ENCODE measurements at regions not wholly inside any gene's neighbourhood (a gene's known extent, or its start where the extent isn't known, plus 50 kb on each side); places are given as distances from the start of the nearest gene placed in this dataset.
"Not testable (repeated sequence)": the region's sequence is repeated elsewhere in the genome, so short reads cannot be mapped to it uniquely, and the experiment has no call there.

DNA sequence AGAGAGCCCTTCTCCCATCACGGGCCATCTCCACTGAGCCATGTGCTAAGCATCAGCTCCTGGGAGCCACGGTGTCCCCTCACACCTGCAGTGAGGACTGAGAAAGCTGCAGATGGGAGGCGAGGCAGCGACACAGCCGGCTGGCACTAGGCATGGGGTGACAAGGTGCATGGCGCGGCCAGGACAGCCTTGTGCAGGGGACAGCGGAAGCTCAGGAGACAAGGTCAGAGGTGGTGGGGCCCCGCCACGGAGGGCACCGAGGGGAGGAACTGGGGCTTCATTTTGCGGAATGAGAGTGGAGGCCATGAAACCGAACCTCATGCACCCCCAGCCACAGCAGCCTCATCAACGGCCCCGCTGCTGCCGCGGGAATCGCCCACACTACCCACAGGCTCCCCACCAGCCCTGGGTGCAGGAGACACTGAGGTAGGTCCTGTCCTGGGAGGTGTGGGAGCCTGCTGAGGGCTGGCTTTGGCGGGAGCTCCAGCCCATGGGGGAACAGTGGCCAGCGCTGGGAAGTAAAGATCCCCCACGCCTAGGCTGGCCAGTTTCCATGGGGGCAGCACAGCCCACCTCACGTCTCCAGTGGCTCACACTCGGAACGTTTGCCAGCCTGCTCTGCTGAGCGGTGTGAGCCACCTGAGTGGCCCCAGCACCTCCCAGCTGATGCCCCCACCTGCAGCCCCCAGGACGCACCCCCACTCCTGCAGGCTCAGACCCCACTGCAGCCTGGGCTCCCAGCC lies 71.2 kb upstream of the INSIG1 start:
- no peak for DNase-seq (ENCODE audit: insufficient read length, low spot score)
- no peak for FAIRE-seq

DNA sequence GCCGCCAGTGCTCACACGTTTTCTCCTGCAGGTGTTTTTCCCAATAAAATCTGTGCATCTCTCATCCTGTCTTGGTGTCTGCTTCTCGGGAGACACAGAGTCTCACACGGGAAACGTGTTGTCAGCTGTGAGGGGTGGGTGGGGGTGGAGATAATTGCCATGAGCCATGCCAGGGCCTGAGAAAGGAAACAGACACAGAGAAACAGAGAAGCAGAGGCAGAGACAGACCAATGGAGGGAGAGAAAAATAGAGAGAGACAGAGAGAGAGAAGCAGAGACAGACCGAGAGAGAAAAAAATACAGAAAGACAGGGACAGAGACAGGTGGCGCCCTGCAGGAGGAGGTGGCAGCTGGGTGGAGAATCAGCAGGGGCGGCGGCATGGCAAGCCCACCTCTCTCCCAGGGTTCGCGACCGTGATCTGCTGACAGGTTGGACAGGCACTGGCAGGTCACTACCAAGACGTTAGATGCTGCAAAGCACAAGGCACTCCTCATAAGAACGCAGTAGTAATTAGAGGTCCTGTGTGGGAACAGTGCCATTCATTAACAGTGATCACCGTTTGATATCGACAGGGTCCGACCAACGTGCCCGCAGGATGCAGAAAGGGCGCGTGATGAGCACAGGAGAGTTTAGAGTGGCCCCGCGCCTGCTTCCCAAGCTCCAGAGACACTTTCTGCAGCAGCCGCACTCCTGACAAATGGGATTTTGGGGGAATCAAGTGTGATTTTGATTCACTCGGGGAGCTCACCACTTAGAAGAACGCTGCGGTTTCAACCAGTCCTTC lies 70.5 kb upstream of the INSIG1 start:
- DNase-seq (ENCODE audit: insufficient read length, low spot score): no peak
- no peak for FAIRE-seq

DNA sequence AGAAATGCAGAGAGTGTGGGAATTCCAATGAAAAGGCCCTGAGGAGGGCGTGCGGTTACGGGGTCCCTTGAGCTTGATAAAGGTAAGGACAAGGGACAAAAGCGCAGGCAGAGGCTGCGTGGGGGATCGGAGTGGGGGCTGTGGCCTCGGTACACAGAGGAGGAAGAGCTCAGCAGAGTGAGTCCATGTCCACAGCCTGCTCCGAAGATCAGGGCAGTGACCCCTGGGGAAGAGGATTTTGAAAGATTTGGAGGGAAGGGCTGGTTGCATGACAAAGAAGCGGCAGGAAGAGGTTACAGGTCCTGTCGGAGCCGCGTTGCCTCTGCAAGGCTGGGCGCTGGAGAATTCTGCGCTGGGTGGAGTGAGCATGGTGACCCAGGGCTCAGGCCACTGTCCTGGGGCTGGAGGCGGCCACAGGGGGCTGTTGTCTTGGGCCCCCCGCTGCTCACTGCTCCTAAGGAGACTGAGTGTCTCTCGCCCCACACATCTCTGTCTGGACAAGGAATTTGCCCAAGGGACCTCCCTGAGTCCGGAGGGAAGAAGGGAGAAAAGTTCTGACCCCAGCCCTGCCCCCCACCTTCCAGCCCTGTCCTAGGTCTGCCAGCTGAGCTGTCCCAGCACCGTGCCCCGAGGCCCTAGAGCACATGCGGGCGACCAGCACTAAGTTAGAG lies 69.8 kb upstream of the INSIG1 start:
- no peak for DNase-seq (ENCODE audit: insufficient read length, low spot score)
- FAIRE-seq: no peak

DNA sequence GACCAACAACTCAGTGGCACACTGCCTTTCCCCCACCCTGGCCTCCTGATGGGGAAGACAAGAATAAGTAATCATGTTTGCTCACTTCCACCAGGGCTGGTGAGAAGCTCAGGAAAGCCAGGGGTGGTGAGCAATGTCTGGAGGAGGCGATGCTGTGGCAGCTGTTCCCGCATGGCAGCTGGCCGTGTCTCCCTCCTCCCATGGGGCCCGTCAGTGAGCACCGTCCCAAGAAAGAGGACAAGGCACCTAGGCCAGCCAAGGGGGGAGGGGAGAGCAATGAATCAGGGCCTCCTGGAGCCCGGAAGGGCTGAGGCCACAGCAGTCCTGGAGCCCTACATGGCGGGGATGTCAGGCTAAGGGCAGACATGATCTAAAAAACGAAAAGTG lies 69.2 kb upstream of the INSIG1 start:
- DNase-seq (ENCODE audit: insufficient read length, low spot score): no peak

DNA sequence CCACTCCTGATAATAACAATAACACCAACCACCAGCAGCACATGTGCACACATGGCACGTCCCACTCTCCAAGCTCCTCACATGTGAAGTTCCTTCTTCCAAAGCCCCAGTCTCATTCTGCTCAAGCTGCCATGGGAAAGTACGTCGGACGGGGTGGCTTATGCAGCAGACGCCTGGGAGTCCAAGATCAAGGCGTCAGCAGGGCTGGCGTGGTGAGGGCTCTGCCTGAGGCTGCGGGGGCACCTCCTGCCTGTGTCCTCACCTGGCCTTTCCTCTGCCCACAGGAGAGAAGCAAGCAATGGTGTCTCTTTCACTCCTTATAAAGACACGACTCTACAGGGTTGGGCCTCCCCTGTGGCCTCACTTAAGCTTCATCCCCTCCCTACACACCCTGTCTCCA lies 68.8 kb upstream of the INSIG1 start:
- no peak for DNase-seq (ENCODE audit: insufficient read length, low spot score)
- no peak for FAIRE-seq

More for the DNA sequence above, 69.2 kb upstream of the INSIG1 start:
- FAIRE-seq: no peak

DNA sequence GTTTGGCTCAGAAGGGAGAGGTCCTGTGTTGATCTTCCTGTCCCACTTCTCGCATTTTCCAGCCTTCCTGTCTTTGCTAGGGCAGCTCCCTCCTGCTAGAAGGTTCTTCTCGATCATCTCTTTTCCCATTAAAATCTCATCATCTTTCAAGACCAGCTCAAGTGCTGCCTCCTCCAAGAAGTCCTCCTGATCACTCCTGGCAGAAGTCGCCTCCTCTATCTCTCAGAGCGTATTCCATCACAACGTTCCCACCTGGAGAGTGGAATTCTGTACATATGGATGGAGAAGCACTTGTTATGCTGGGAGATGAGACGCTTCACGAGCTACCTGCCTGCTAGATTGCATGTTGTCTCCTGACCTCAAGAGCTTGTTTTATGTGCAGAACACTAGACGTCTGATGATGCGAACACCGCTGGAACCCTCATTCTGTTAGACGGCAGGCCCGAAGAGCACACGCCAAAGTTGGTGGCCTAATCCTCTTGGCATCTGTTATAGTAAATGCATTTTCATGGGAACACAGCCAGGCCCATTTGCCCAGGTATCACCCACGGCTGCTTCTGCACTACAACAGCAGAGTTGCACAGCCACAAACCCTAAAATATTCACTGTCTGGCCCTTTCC lies 68.0 kb upstream of the INSIG1 start:
- DNase-seq (ENCODE audit: insufficient read length, low spot score) (no peak), FAIRE-seq (no peak)

DNA sequence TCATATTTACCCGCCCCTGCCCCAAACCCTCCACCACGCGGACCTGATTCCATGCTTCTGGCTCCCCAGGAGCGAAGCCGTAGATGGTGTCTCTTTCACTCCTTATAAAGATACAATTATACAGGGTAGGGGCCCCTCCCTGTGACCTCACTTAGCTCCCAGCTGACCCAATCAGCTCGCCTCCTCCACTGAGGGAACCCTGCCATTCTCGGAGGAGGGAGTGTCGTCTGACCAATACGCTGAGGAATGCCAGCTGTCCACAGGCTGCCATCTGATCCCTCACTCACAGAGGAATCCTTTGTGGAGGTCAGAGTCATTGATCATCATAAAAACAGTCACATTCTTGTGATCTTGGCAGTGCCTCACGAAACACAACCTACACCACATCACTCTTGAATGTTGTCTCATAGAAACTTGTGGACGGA lies 67.5 kb upstream of the INSIG1 start:
- peak; percentile 96 for DNase-seq (ENCODE audit: insufficient read length, low spot score)
- FAIRE-seq: peak; percentile 89

DNA sequence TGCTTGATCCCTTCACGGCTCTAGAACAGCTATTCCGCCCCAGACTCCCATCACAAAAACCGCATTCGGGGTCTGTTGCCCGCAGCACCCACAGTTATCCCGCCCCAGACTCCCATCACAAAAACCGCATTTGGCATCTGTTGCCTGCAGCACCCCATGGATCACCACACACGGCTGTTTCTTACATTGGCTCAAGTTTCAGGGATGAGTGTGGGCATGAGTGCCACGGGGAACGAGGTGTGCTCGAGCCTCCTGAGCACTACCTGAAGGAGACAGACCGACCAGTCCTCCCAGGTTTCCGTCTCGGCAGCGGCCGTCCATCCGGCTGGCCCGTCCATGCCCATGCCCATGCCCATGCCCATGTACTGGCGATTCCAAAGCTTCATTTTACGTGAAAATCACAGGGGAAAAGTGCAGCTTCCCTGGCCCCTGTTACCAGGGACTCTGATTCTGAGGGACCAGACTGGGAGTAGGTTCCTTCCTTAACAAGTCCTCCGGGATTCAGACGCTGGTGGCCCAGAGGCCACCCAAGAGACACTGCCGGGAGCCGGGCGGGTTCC lies 66.4 kb upstream of the INSIG1 start:
- DNase-seq (ENCODE audit: insufficient read length, low spot score) (no peak), FAIRE-seq (no peak)

DNA sequence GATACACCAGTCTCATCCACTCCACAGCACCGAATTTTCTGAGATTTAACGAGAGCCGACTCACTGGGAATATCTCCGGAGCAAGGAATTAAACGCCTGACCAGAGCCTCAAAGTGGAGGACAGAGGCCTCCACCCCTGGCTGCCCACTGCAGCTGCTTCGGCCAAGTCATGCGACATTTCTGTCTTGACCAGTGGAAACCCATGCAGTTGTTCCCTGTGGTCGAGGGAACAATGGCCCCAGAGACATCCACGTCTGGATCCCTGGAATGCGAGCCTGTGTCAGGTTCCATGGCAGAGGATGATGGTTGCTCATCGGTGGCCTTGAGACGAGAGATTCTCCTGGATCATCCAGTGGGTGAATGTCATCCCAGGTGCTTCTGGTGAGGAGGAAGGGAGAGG lies 65.7 kb upstream of the INSIG1 start:
- no peak for FAIRE-seq
- DNase-seq (ENCODE audit: insufficient read length, low spot score): no peak

DNA sequence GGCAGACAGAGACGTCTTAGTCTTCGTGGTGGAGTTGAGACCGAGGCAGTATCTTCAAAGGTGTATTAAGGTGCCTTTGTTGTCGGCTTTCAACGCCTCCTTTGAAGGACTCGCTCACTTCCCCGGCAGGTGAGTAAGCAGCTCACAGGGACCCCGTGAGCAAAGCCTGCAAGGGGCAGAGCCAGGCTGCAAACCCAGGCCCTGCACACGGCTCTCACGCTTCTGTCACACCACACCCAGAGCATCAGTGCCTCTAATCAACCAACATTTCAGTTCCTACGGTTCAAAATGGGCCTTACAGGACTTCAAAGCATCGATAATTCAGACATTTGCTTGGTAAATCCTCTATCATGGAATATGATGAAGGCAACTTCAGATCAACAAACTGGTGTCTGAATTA lies 64.8 kb upstream of the INSIG1 start:
- FAIRE-seq (no peak), DNase-seq (ENCODE audit: insufficient read length, low spot score) (no peak)

DNA sequence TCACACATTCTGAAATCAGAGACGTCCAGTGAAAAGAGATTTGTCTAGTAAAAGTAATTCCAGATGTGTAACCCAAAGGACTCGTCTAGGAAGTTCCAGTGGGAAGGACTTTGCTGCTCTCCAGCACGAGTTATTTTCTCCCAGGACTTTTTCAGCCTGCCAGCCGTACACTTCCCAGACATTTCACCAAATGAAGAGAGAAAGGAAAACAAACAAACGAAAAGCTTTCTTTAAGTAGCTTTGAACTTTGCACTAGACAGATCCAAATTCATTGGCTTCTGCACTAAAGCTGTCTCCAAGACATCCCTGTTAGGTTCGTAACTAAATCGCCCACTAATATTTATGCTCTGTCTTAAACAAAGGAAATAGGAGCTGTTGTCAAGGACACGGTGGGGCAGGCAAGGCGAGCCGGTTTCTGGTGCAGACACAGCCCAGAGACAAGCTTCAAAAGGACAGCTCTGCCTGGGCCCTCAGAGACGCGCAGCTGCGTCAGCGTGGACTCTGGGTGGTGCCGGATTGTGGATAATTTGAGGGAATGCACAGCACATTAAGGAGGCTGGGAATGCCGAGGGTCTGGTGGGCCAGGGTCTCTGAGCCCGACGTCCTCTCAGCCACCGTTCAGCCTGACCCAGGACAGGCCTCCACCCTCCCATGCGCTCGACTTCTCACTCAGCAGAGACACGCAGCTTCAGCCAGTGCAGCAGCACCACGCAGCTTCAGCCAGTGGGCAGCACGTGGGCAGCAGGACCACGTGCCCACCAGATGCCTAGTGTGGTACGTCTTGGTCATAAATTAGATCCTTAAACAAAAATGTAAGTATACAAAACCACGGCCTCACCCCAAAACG lies 64.1 kb upstream of the INSIG1 start:
- FAIRE-seq: no peak

DNA sequence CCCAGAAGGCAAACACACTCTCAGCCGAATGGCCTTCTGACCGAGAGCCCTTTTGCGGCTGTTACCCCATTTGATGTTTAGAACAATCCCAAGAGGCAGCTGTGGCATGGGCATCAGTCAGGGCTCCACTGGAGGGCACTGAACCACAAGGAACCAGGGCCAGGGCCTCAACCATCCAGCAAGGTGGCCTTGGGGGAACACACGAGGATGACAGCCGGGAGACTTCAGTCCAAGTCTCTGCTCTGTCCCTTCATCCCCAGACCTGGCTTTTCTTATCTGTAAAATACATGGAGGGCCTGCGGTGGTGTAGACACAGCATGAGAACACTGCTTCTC lies 63.6 kb upstream of the INSIG1 start:
- no peak for DNase-seq (ENCODE audit: insufficient read length, low spot score)
- no peak for FAIRE-seq

More for the DNA sequence above, 64.1 kb upstream of the INSIG1 start:
- no peak for DNase-seq (ENCODE audit: insufficient read length, low spot score)

DNA sequence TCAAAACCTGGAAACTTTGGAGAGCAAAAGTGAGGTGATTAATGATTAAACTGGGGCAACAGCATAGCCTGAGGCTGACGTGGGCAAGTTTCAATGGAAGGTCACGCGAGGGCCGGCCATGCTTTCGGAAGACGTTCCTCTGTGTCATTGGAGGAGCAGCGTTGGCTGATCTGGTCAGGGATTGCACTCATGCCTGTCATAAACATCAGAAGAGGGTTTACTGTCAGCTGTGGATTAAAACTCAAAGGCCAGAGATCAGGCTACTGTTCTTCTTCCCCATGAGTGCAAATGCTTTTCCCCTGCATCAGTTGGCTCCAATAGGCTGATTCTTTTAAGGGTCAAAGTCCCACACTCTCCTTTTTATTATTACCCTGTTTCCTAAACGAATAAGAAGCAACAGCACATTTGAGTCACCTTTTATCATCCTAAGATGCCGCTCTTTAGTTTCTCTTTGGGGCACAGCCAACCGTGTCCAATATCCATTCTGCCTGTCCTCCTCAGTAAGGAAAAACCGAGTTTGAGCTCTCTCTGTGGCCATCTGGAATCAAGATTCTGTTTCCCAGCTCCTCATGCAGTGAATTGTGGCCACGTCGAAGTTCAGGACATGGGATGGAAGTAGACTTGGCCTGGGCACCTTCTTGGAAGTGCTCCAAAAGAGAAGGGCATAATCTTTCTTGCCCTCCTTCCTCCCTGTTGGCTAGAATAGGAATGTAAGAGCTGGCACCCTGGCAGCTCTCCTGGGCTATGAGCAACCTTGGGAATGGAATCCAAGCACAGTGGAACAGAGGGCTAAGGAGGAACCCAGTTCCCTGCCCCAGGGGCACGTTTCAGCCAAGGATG lies 62.5 kb upstream of the INSIG1 start:
- FAIRE-seq (no peak), DNase-seq (ENCODE audit: insufficient read length, low spot score) (no peak)

DNA sequence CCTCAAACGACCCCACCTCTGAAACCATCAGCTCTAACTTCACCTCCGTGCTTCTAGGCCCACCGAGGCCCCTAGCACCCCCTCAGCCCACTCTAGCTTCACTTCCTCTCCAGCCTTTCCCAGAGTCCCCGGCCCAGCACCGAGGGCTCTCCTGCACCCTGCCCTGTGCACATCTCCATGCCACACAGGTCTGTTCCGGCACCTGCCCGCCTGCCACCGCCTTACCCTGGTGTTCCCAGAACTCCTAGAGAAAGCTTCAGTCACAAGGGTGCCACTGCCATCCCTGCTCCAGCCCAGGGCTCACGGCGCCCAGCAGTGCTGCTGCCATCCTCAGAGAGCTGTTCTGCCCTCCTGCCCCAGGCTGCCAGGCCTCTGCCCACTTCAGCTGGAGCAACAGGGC lies 61.3 kb upstream of the INSIG1 start:
- DNase-seq (ENCODE audit: insufficient read length, low spot score) (no peak), FAIRE-seq (no peak)

DNA sequence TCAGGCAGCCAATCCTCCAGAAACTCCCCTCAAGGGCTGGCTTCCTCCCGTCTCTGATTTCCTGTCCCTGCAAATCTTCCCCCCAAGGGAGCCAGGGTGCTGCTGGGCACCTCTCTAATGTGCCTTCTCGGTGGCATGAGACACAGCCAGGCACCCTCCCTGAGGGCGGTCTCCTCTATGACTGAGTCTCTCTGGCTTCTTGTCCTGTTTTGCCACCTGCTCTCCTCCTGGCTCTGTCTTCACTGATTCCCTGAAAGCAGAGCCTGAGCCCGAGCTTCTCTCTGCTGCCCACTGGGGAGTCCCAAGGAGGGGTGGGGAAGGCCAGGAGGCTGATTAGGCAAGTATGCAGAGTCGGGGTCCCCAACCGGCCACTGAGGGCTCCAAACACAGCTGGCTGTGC lies 60.4 kb upstream of the INSIG1 start:
- DNase-seq (ENCODE audit: insufficient read length, low spot score): no peak
- FAIRE-seq: no peak

DNA sequence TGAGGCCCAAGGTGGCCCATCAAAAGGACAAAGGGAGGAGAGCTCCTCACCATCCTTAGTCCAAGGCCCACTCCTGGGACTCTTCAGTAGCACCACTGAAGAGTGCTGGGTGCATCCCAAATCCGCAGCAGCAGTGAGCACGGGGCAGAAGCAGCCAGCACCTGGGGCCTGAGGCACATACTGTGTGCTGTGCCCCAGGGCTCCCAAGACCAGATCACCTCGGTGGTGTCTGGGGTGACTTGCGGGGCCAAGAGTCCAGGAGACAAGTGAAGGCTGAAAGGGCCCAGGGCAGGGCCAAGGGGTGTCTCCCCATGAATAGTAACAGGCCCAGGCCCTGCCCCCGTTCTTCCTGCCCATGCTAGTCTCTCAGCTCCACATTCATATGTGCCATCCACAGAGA lies 59.9 kb upstream of the INSIG1 start:
- FAIRE-seq (no peak), DNase-seq (ENCODE audit: insufficient read length, low spot score) (no peak)

DNA sequence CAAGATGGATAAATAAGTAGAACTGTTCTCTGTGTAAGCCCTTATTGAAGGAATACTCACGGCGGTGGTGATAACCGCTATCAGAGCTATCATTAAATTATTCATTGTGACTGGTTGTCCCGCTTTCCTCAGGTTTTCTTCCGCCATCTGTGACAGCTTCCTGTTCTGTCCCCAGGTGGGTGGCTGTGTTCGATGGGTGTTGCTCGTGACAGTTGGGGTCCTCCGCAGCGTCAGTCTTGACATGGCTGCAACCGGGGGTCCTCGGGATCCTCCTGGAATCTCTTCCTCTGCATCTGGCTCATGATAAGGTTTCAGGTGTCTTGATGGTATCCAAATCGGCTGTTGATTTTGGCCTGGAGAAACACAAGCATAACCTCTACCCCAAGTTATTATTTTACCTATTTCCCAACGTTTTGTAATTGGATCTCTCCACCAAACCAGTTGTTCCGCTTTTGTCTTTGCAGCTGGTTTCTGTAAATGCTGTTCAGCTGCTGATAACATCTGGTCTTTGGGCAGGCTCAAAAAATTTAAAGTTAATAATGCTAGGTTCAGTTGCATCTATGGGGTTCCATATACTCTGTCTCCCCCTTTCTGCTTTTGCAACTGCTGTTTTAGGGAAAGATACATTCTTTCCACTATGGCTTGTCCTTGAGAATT lies 58.1 kb upstream of the INSIG1 start:
- not testable (repeated sequence) for DNase-seq (ENCODE audit: insufficient read length, low spot score); FAIRE-seq

DNA sequence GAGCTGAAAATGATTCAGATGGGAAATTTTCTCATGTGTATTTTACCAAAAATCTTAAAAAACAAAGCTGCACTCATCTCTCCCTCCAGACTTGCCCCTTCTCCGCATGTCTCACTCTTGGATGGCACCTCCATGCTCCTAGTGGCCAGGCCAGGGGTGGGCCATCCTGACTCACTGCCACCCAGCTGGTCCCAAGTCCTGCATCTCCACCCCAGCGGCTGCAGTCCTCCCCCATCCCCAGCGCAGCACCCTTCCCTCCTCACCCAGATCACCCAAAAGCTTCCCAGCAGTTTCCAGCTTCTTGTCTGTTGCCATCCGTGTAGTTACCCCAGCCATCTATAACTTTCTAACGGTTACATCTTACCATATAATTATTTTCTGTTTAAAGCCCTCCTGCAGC lies 53.0 kb upstream of the INSIG1 start:
- no peak for FAIRE-seq
- DNase-seq (ENCODE audit: insufficient read length, low spot score): no peak

Data from HTR-8/SVneo (cell line).